ENCODE measurements at regions not wholly inside any gene's neighbourhood (a gene's known extent, or its start where the extent isn't known, plus 50 kb on each side); places are given as distances from the start of the nearest gene placed in this dataset.

DNA sequence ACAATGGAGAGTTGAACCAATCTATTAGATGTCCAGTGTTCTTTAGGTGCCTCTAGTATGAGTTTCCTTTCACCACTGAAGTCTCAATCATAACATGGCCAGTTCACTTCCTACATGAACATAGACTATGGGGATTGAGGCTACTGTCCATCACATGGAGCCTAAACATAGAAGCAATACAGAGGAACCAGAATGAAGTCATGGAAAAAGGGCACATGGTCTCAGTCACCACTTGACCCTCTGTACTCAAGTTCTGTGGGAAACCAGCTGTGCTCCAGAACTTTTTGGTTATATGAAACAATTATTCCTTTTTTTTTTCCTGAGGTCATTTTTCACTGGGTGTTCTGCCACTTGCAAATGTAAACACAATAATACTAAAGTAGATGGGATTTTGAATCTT, 762.5 kb downstream of the CBLN4 start:
- DNase-seq, result no peak

DNA sequence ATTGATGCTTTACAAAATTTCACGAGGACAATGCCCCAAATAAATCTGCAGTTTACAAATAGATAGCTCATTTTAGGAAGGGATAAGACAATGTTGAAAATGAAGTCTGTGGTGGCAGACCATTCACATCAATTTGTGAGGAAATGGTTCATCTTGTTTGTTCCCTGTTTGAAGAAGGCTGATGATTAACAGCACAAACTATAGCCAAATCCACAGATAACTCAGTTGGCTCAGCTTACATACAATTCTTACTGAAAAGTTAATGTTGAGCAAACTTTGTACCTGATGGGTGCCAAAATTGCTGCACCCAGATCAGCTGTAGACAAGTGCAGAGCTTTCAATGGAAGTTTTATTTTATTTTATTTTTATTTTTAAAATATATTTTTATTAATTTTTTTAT, 763.9 kb downstream of the DOK5 start:
- DNase-seq, result no peak

DNA sequence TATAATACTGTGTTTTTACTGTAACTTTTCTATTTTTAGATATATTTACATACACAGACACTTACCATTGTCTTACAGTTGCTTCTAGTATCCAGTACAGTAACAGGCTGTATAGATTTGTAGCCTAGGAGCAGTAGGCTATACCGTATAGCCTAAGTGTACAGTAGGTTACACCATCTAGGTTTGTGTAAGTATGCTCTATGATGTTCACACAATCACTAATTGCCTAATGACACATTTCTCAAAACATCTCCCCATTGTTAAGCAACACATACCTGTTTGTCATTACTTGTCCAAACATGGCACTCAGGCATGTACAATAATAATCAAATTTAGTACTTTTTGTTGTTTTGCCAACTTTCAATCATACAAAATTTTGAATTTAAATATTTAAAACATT, 757.3 kb downstream of the DOK5 start:
- no peak for DNase-seq

DNA sequence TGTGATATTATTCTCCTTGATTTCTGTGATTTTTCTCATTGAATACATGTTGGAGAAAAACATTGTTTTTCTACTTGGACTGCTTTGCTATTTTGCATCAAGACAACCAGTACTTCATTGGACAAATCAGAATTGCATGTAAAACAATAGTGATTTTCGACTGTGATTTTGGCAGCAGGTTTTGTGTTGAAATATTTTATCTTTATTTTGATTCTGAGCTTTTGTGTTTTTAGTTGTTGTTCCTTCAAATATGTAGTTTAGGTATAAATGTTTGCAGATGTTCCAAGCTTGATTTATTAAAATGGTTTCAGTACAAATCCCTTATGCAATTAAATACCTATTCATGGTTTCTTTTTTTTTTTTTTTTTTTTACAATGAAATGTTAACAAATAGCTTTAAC, 754.1 kb downstream of the DOK5 start:
- DNase-seq, result no peak

DNA sequence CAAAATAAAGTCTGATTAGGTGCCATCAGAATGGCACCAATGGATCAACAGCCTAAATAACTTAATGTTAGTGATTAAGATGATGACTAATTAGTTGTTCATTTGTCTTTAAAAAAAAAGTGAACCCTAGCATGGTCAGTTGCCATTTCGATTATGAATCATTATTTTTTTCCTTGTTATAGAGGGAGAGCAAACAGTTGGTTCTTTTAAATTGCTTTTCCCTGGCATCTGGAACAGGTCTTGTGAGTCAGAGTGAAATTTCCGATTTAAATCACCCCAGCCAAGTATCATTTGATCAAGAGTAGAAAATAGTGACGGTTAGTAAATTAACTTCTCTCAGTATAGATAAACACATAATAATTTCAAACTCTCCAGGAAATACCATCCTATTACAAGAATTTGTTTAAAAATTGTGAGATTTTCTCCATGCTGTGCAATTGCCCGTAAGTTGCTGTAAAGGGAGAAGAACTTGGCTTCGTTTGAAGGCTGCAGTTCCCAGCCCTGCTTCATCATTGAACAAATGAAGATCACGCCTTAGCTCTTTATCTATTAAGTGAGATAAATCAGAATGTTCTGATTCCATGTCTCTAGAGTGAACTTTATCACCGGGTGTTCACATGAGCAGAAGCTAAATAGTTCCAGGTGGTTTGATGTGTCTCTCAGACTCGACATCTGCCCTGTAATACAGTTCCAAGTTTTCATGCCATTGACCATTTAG, 741.3 kb downstream of the DOK5 start:
- no peak for DNase-seq

DNA sequence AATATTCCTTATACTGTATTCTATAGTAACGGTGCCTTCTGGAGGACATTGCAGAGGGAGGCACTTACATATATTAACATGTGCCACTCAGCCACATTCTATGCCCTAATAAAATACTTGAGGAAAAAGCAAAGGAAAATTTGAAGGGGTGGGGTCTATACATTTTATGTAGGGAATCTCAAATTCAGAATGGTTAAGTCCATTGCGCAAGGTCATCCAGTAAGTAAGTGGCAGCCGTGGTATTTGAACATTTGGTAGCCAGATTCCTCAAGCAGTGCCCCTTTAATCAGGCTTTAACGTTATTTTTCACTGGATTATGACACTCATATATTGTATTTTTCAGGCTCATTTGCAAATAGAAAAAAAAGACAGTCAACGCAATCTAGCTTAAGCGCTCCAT, 738.3 kb downstream of the DOK5 start:
- DNase-seq, result no peak

DNA sequence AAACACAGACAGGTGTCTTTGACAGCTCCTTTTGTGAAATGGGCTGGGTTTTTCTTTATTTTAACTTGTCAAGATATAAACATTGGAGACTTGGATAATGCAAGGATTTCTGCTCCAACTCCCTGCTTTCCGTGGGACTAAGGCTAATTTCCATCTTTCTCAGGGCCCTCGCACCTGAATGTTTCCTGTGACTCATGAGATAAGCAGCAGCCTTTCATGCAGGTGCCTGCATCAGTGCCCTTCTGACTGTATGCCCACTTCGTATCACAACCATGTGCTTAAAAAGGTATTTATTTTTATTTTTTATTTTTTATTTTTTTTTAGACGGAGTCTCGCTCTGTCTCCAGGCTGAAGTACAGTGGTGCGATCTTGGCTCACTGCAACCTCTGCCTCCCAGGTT, 736.1 kb downstream of the DOK5 start:
- no peak for DNase-seq

DNA sequence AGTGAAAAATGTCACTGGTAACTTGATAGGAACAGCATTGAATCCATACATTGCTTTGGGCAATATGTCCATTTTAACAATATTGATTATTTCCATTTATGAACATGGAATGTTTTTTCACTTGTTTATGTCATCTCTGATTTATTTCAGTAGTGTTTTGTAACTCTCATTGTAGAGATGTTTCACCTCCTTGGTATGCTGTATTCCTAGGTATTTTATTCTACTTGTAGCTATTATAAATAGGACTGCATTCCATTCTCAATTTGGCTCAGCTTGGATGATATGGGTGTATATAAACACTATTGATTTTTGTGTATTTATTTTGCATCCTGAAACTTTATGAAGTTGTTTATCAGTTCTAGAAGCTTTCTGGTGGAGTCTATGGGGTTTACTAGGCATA, 730.3 kb downstream of the DOK5 start:
- DNase-seq, result no peak

DNA sequence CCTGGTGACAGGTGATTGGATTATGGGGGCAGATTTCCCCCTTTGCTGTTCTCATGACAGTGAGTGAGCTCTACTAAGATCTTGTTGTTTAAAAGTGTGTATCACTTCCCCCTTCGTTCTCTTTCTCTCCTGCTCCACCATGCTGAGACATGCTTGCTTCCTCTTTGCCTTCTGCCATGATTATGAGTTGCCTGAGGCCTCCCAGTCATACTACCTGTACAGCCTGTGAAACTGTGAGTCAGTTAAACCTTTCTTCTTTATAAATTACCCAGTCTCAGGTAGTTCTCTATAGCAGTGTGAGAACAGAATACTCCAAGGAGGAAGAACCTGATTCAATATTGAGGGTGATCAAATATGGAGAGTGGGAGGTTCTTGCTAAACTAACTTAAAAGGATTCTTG, 724.9 kb downstream of the DOK5 start:
- no peak for DNase-seq

DNA sequence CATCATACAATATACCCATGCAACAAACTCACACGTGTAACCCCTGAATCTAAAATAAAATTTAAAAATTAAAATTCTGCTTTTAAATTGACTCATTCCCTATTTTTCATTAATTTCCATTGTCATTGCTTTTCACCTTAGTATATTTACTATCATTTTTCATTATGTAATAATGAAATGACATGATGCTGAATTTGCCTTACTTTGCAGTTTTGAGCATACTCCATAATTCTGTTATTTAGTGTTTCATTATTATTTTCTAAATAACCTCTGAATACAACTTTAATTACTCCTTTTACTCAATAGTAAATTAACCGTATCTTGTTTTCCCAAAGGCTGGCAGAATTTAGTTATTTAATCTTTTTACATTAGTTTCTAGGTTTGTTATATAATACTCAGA, 719.6 kb downstream of the DOK5 start:
- no peak for DNase-seq

DNA sequence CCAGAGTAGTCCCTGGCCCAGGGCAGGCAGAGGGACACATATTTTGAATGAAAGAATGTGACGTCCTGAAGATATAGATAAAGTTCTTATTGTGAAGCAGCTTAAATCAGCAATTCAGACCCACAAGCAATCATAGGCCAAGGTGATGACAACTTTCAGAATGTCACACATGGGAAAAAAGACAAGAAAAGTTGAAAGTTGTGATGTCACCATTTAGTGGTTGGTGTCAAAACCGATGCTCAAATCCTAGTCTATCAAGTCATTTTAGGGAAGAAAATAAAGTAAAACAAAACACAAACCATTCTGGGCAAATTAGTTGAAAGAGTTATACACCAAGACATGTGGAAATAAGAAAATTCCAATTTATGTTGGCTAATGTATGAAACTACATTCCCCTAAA, 710.8 kb downstream of the DOK5 start:
- no peak for DNase-seq

DNA sequence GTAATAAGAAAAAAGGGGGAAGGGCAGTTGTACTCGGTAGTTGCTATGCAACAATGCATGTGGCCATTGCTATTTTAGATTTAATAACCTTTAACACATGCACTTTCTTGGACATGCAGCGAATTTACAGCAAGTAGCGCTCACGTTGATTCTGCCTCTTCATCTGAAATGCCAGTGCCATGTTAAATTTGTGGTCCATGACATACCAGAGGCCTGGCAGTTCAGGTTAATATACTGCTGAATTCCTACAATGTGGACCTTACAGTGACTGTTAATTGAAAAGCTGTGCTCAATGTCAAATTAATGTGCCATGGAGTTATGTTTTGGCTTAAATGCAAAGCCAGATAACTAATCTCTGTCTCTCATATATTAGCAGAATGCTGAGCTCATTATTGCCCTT, 699.7 kb downstream of the DOK5 start:
- no peak for DNase-seq

DNA sequence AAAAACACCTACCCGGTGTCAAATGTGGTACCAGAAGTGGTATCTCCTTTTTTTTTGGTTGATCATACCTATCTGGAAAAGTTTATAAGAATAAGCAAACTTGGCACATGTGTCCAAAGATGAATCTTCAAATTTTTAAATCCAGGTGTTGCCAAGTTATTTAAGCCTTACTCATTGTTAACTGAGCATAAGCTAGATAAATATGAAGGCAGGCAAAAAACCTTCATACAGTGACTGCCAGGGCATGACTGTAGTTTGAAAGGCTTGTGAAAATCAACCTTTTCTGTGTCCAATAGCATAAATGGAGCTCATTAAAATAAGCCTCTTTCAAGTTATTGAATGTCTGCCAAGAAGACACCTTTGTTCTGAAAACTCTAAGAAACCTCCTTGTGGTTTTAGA, 699.2 kb downstream of the DOK5 start:
- no peak for DNase-seq

DNA sequence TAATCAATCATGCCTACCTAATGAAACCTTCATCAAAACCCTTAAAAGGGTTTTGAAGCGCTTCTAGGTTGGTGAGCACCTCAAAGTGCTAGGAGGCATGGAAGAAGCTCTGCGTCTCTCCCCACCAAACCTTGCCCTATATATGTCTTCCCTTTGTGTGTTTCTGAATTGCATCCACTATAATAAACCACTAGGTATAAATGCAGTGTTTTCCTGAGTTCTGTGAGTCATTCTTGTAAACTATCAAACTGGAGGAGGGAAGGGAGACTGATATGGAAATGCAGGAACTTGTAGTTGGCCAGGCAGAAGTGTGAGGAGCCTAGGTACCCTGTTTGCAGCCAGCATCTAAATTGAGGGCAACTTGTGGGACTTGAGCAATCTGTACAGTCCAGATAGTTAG, 698.8 kb downstream of the DOK5 start:
- no peak for DNase-seq

DNA sequence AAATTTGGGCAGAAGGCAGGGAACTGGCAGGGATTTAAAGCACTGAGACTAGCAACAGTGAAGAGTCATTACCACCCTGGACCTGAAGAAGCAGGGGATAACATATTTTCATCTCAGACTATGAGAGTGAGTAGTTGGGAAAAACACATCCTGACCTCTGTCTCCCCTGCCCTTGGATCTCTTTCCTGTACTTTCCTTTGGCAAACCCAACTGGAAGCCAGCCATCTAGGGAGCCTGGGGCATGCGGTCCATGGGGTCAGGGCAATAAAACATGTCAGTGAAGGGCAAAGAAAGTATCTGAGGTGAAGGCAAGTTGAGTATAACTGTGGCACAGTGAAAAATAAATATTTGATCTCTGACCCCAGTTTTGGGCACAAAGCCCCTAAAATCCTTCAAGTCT, 698.2 kb downstream of the DOK5 start:
- DNase-seq, result no peak

DNA sequence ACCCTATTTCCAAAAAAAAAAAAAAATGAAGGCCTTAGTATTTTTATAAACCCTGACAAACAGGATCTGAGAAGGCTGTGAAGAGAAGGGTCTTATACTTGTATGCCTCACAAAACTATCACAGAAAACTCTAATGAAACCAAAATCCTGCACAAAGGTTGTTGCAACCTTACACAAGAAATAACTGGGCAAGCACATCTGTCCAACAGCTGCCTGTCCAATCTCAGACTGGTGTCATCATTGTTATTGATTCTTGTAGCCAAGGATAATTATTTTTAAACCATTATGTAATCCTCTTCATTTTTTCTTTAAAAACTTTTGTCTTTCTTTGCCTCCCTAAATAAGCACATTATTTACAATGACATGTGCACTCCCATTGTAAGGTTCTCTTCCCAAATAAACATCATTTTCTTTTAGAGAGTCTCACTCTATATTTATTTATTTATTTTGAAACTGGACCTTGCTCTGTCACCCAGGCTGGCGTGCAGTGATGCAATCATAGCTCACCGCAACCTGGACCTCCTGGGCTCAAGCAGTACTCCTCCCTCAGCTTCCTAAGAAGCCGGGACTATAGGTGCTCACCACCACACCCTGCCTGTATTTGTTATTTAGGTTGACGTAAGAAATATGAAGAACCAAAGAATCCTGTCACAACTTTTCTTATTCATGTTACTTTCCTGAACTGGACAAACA, 697.1 kb downstream of the DOK5 start:
- no peak for DNase-seq

DNA sequence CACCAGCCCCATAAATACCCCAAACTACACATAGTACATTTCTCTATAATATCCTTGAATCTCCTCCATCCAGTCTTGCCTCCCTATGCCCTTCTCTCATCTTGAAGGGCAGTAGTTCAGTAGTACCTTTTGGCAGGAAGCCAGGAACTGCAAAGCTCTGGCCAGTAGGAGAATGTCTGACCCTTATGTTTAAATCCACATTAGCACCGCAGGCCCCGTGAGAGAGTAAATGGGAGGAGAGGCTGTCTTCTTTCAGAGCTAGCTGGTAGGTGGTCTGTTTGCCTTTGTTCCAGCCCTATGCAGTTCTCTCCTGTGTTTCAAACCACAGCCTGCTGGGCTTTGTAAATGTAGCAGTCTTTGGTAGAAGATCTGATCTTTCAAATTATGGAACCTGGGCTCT, 690.7 kb downstream of the DOK5 start:
- DNase-seq, result no peak

DNA sequence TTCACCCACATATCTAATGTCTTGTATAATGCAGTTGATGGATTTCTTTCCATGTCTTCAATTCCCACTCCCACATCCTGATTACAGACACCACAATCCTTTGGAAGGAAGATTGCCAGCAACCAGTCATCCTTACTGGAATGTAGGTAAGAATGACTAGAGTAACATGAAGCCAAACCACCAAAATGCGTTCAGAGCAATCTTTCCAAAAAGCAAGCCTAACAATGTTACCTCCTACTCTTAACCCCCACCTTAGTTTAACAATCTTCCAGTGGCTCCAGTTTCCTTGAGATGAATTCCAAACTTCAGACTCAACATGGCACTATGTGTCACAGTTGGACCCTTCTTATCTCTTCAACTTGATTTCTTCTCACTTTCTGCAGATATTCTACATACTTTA, 685.6 kb downstream of the DOK5 start:
- DNase-seq, result no peak

DNA sequence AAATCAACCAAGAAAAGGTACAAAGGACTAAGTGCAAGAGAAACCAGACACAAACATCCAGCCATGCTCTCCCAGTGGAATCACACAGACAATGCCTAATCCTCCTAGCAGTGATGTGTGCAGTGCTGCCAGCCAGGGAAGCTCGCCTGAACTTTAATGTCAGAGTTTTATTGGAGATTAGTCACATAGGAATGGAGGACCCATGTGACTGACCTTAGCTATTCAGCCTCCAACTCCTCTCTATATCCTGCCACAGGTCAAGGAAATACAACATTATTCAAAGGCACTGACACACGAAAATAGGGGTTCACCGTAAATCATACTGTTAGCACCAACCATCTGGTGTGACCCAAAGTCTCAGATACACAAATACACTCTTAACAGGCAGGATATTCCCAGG, 684.6 kb downstream of the DOK5 start:
- no peak for DNase-seq

DNA sequence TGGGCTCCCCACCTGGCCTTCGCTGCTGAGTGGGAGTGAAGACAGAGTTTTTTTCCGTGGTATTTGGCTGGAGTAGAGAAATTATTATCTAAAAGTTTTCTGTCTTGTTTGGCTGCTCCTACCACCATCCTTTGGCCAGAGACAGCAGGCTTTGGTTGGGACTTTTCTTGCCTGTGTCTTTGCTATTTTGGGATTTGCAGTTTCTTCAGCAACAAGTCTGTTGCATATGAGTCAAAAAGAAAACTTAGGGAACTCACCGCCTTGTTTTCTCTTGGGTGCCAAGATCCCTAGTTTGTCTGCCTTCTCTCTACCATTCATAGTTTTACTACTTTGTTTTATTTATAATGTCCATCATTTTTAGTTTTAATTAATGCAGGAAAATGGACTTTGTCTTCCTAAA, 683.8 kb downstream of the DOK5 start:
- no peak for DNase-seq

DNA sequence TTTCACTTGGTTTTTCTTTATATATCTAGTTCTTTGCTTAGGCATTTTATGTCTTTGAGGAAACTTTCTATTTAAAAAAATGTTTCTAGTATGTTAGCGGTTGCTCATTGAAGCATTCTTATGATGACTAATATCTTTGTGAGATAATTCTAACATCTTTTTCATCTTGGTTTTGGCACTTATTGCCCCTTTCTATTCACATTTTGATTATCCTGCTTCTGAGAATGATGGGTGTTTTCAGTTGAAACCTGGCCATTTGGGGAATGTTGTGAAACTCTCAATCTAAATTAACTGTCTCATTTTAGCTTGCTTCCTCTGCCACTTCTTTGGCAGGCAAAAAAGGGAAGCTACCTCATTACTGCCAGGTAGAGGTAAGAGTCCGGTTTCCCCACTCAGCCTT, 683.1 kb downstream of the DOK5 start:
- no peak for DNase-seq

DNA sequence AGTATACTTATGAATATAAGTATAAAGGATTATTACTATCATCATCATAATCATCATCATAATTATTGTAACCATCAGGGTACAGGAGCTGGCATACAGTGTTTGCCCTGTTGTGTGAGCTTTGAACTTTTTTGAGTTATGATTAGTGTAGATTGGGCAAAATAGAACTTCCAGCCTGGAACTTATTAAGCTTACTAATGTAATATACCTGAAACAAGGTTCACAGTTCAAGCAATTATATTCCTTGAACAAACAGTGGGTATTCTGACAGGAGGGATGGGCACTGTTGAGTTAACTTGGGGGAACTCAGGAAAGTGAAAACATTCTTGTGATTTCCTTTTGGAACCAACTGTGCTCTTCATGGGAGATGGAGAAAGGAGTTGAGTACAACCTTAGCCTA, 680.0 kb downstream of the DOK5 start:
- no peak for DNase-seq

DNA sequence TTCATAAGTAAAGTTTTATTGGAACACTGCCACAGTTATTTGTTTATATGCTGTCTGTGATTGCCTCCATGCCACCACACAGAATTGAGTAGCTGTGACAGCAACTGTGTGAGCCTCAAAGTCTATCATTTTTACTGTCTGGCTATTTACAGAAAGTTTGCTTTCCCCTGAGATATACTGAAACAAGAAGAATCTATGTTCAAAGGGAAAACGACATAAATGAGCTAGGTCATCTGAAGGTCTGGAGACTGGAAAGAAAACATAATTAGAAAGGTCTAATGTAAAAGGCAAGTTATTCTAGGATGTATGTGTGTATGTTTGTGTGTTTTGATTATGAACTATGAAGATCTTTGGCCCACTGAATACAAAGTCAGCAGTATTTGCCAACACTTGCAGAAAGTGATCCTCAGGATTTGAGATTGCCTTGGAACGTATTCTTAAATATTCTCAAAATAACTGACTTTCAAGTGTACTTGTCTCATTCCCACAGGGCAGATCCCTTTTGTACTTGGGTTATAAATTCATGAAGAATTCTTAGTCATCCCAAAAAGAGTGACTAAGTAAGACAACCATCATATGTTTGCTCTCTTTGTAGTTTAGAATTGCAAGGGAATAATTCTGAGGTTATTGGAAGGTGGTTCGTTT, 677.7 kb downstream of the DOK5 start:
- no peak for DNase-seq

DNA sequence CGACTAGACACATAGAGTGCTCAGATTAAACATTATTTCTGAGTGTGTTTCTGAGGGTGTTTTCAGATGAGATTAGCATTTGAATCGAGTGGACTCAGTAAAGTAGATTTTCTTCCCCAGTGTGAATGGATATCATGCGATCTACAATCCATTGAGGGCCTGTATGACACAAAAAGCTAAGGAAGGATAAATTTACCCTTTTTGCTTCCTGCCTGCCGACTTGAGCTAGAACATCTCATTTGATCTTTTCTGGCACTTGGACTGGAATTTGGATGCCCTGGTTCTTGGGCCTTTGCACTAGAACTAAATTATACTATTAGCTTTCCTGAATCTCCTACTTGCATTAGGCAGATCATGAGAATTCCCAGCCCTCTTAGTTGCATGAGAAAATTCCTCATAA, 675.8 kb downstream of the DOK5 start:
- no peak for DNase-seq

DNA sequence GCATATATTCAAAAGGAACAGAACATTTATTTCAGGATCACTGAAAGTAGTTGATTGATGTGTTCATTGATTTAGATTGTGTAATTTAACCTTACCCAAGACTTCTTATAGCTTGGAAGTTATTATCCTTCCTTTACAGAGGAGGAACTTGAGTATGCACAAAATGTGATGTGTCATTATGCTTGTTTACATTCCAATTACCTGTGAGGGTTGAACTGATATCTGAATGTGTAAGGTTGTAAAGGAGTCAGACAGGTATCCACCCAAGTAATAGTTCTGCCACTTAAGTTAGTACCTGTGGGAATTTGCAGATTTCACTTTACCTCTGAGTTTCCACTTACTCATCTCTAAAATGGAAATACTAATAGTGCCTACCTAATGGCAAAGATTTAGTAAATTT, 668.2 kb downstream of the DOK5 start:
- no peak for DNase-seq

Data from GDM1 (cell line).